ENCODE measurements at regions not wholly inside any gene's neighbourhood (a gene's known extent, or its start where the extent isn't known, plus 50 kb on each side); places are given as distances from the start of the nearest gene placed in this dataset.
A peak's percentile ranks its signal among the peaks of the same experiment; 100 is the strongest.

DNA sequence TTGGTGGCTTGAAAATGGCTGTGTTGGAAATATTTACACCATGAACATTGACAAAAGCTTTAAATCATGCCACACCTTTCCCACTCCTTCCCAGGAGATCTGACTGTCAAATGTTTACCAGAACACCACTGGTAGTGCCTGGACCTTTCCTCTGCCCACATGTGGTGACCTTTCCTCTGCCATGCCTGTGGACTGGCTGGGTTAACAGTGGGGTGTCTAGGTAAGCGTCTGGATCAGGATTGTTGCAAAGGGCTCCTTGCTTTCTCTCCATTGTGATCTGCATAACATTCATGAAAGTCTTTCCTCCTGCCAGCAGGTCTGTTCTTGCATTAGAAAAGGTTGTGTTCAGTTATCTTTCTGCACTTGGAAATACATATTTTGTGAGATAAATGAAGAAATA lies 572.7 kb downstream of the DHX35 start:
- no CpG with 5 or more reads among the region's 1 CpG for WGBS
- no peak overlapping the region for H3K4me3 ChIP-seq
- H3K9me3 ChIP-seq: no peaks in the 10 kb centered on the region
- no peaks in the 10 kb centered on the region for H3K4me1 ChIP-seq
- H3K27ac ChIP-seq: no peak overlapping the region
- no peaks in the 10 kb centered on the region for H3K27me3 ChIP-seq
- no peak for DNase-seq (ENCODE audit: low spot score in 2 of 2)
- TF ChIP-seq POLR2AphosphoS5 (IDR thresholded peaks at IDR 0.05): no peak
- TF ChIP-seq, protein P1, sequence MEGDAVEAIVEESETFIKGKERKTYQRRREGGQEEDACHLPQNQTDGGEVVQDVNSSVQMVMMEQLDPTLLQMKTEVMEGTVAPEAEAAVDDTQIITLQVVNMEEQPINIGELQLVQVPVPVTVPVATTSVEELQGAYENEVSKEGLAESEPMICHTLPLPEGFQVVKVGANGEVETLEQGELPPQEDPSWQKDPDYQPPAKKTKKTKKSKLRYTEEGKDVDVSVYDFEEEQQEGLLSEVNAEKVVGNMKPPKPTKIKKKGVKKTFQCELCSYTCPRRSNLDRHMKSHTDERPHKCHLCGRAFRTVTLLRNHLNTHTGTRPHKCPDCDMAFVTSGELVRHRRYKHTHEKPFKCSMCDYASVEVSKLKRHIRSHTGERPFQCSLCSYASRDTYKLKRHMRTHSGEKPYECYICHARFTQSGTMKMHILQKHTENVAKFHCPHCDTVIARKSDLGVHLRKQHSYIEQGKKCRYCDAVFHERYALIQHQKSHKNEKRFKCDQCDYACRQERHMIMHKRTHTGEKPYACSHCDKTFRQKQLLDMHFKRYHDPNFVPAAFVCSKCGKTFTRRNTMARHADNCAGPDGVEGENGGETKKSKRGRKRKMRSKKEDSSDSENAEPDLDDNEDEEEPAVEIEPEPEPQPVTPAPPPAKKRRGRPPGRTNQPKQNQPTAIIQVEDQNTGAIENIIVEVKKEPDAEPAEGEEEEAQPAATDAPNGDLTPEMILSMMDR (IDR thresholded peaks at IDR 0.05): no peak
- no peak for TF ChIP-seq EP300 (IDR thresholded peaks at IDR 0.05)
- no peak for TF ChIP-seq POLR2A (IDR thresholded peaks at IDR 0.05)
- no peaks in the 10 kb centered on the region for H3K36me3 ChIP-seq

DNA sequence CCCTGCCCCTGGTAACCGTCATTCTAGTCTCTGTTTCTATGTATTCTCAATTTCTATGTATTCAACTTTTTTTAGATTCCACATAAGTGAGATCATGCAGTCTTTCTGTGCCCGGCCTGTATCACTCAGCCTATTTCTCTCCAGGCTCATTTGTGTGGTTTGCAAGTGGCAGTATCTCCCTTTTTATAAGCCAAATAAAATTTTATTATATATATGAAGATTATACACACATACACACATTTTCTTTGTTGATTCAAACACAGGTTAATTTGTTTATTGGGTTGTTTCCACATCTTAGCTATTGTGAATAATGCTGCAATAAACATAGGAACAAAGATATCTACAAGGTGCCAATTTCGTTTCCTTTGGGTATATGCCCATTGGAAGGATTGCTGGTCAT lies 571.7 kb downstream of the DHX35 start:
- no peak overlapping the region for H3K4me3 ChIP-seq
- no peak overlapping the region for H3K27ac ChIP-seq
- TF ChIP-seq, protein P1 (IDR thresholded peaks at IDR 0.05): no peak
- no peak for TF ChIP-seq EP300 (IDR thresholded peaks at IDR 0.05)
- no peak for TF ChIP-seq POLR2AphosphoS5 (IDR thresholded peaks at IDR 0.05)
- TF ChIP-seq POLR2A (IDR thresholded peaks at IDR 0.05): no peak
- no peaks in the 10 kb centered on the region for H3K9me3 ChIP-seq
- no peaks in the 10 kb centered on the region for H3K4me1 ChIP-seq
- WGBS: 82% methylated on average over 3 of the region's 3 CpGs
- no peaks in the 10 kb centered on the region for H3K36me3 ChIP-seq
- no peaks in the 10 kb centered on the region for H3K27me3 ChIP-seq
- DNase-seq (ENCODE audit: low spot score in 2 of 2): no peak

DNA sequence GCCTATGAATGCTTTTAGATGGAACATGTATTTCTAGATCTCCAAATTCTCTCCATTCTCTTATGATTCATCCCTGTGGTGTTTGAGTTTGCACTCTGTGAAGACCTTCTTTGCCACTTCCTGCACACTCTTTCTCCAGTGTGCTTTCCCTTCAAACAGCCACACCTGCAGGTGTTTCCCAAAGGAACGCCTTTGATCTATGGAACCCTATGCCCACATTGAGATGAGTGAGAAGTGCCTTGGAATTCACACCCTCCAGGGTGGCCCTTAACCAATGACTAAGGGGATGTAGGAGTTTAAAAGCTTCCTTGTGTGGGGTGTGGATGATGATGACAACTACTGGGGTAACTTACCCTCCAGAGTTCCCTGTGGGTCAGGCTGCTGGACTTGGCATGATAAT lies 570.1 kb downstream of the DHX35 start:
- Histone ChIP-seq H3K4me1 (no peaks in the 10 kb centered on the region), H3K4me3 (no peak overlapping the region), H3K36me3 (no peaks in the 10 kb centered on the region), H3K27me3 (no peaks in the 10 kb centered on the region), H3K9me3 (no peaks in the 10 kb centered on the region), H3K27ac (no peak overlapping the region)
- 60% methylated on average over 1 of the region's 1 CpG for WGBS
- no peak for TF ChIP-seq EP300 (IDR thresholded peaks at IDR 0.05)
- TF ChIP-seq POLR2A (IDR thresholded peaks at IDR 0.05): no peak
- TF ChIP-seq POLR2AphosphoS5 (IDR thresholded peaks at IDR 0.05): no peak
- TF ChIP-seq, protein P1 (IDR thresholded peaks at IDR 0.05): no peak
- no peak for DNase-seq (ENCODE audit: low spot score in 2 of 2)

DNA sequence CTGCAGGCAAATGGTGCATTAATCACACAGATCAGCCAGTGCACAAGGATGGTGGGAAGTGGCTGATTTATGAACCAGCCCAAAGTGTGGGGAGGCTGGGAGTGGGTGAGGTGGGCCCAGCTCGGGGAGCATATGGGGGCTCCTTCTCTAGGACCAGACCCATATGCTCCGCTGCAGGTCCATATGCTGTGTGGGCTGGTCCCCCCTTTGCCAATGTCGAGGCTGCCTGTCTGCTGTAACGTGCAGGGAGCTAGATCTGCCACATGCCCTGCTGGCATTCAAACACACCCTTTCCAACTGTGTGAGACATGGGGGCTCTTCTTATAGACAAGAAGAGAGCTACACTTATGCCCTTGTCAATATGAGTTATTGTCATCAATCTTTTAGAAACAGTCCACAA lies 566.3 kb downstream of the DHX35 start:
- Histone ChIP-seq H3K27ac (no peak overlapping the region), H3K4me1 (peaks cover 10% of the 10 kb centered on the region), H3K27me3 (no peaks in the 10 kb centered on the region), H3K36me3 (no peaks in the 10 kb centered on the region), H3K9me3 (no peaks in the 10 kb centered on the region), H3K4me3 (no peak overlapping the region)
- TF ChIP-seq EP300 (IDR thresholded peaks at IDR 0.05): no peak
- TF ChIP-seq, protein P1 (IDR thresholded peaks at IDR 0.05): no peak
- no peak for TF ChIP-seq POLR2A (IDR thresholded peaks at IDR 0.05)
- TF ChIP-seq POLR2AphosphoS5 (IDR thresholded peaks at IDR 0.05): no peak
- 83% methylated on average over 4 of the region's 4 CpGs for WGBS
- DNase-seq (ENCODE audit: low spot score in 2 of 2): no peak

DNA sequence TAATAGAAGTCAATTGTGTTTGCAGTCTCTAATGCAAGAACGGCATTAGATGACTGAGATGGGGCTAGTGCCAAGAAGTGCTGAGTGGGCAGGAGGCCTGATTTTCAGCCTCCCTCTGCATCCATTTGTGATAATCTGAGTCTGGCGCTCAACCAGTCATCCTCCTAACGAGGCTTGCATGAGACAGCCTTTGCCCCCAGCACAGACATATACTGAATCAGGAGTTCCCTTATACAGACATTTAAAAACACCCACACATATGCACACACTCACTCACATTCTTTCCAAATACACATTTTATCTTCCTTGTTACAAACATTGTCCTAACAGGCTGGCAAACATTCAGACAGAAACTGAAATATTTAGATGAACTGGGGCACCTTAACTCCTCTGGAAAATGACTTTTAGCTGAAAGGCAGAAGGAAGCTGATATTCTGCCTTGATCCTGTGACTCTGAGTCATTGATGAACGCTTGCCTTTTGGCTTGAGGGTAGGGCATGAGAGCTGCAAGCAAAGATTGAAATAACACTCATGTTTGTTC lies 562.3 kb downstream of the DHX35 start:
- no peak for DNase-seq (ENCODE audit: low spot score in 2 of 2)
- H3K9me3 ChIP-seq: no peaks in the 10 kb centered on the region
- peaks cover 10% of the 10 kb centered on the region for H3K4me1 ChIP-seq
- no peak for TF ChIP-seq EP300 (IDR thresholded peaks at IDR 0.05)
- TF ChIP-seq, protein P1 (IDR thresholded peaks at IDR 0.05): no peak
- TF ChIP-seq POLR2A (IDR thresholded peaks at IDR 0.05): no peak
- no peak for TF ChIP-seq POLR2AphosphoS5 (IDR thresholded peaks at IDR 0.05)
- H3K4me3 ChIP-seq: no peak overlapping the region
- no peaks in the 10 kb centered on the region for H3K27me3 ChIP-seq
- H3K27ac ChIP-seq: peak overlapping the region; percentile 24
- WGBS: 38% methylated on average over 4 of the region's 4 CpGs
- H3K36me3 ChIP-seq: no peaks in the 10 kb centered on the region
